HUDEP-2 (cell line): ENCODE measurements at regions not wholly inside any gene's neighbourhood (a gene's known extent, or its start where the extent isn't known, plus 50 kb on each side); places are given as distances from the start of the nearest gene placed in this dataset.

Source experiments
- DNase-seq, 76 experiments: peaks; one replicate each; lab custom pipeline; 2025; ENCODE audit not compliant: unreplicated experiment in 76 of 76; lab: John Stamatoyannopoulos, UW

- no peak for DNase-seq
Observed at GRCh38 chr7:84553711-84554110, 359.1 kb upstream of the SEMA3A start.

- DNase-seq = no peak
Observed at GRCh38 chr7:84549409-84549808, 354.8 kb upstream of the SEMA3A start.

- no peak for DNase-seq
Observed at GRCh38 chr7:84548366-84549365, 354.1 kb upstream of the SEMA3A start.

- no peak for DNase-seq
Observed at GRCh38 chr7:84547331-84547730, 352.7 kb upstream of the SEMA3A start.

- DNase-seq = no peak
Observed at GRCh38 chr7:84546403-84546802, 351.8 kb upstream of the SEMA3A start.

- DNase-seq = no peak
Observed at GRCh38 chr7:84538268-84538667, 343.7 kb upstream of the SEMA3A start.

GRCh38 chr7:84536271-84536870, 341.8 kb upstream of the SEMA3A start:
- no peak for DNase-seq

GRCh38 chr7:84535580-84536270, 341.1 kb upstream of the SEMA3A start:
- DNase-seq = no peak

- DNase-seq = no peak
Observed at GRCh38 chr7:84533182-84533581, 338.6 kb upstream of the SEMA3A start.

GRCh38 chr7:84532196-84532595, 337.6 kb upstream of the SEMA3A start:
- DNase-seq = no peak

- no peak for DNase-seq
Observed at GRCh38 chr7:84529480-84530205, 335.1 kb upstream of the SEMA3A start.

GRCh38 chr7:84528756-84529479, 334.3 kb upstream of the SEMA3A start:
- no peak for DNase-seq

GRCh38 chr7:84524714-84525694, 330.4 kb upstream of the SEMA3A start:
- no peak for DNase-seq

GRCh38 chr7:84513061-84513460, 318.5 kb upstream of the SEMA3A start:
- DNase-seq = no peak

GRCh38 chr7:84512055-84512454, 317.5 kb upstream of the SEMA3A start:
- DNase-seq = no peak

GRCh38 chr7:84510505-84510904, 315.9 kb upstream of the SEMA3A start:
- no peak for DNase-seq

GRCh38 chr7:84509522-84509921, 314.9 kb upstream of the SEMA3A start:
- no peak for DNase-seq

GRCh38 chr7:84508606-84509005, 314.0 kb upstream of the SEMA3A start:
- DNase-seq = no peak

- no peak for DNase-seq
Observed at GRCh38 chr7:84507529-84507928, 312.9 kb upstream of the SEMA3A start.
